ENCODE measurements at regions not wholly inside any gene's neighbourhood (a gene's known extent, or its start where the extent isn't known, plus 50 kb on each side); places are given as distances from the start of the nearest gene placed in this dataset.

- no peaks in the 10 kb centered on the region for H3K9me2 ChIP-seq (replicated peaks; ENCODE audit: insufficient read depth, low read length)
- no peak overlapping the region for H3K4me3 ChIP-seq (ENCODE audit: insufficient read depth, low read length, poor library complexity, severe bottlenecking)
- H3K27me3 ChIP-seq (ENCODE audit: low read length), result no peaks in the 10 kb centered on the region
- no peak for TF ChIP-seq CTCF (IDR thresholded peaks at IDR 0.05; ENCODE audit: insufficient read depth, low read length, poor library complexity, severe bottlenecking)
- no peak for TF ChIP-seq EZH2phosphoT487 (conservative IDR thresholded peaks at IDR 0.05; ENCODE audit: low read length)
- no peaks in the 10 kb centered on the region for H4K20me1 ChIP-seq (ENCODE audit: low read depth, low read length)
- H3K4me2 ChIP-seq (ENCODE audit: low read depth, low read length, poor library complexity, severe bottlenecking), result no peak overlapping the region
- no peaks in the 10 kb centered on the region for H3F3A ChIP-seq (ENCODE audit: insufficient read depth)
- no peak overlapping the region for H3K27ac ChIP-seq (ENCODE audit: low read depth, low read length)
- no peaks in the 10 kb centered on the region for H3K79me2 ChIP-seq (ENCODE audit: insufficient read depth, low read length)
- no peaks in the 10 kb centered on the region for H3K9me3 ChIP-seq (ENCODE audit: insufficient read depth, low read length)
- no peaks in the 10 kb centered on the region for H3K36me3 ChIP-seq (ENCODE audit: low read length)
- H3K9ac ChIP-seq (ENCODE audit: low read length), result no peak overlapping the region
- no peak overlapping the region for H2AFZ ChIP-seq (ENCODE audit: low read depth, low read length, severe bottlenecking)
These were observed 292.5 kb downstream of the SHQ1 start for GRCh38 chr3:72555714-72556113.

GRCh38 chr3:72554689-72555088, 293.6 kb downstream of the SHQ1 start:
- Histone ChIP-seq H3K36me3 (ENCODE audit: low read length) (no peaks in the 10 kb centered on the region), H3K79me2 (ENCODE audit: insufficient read depth, low read length) (no peaks in the 10 kb centered on the region), H3K9me3 (ENCODE audit: insufficient read depth, low read length) (no peaks in the 10 kb centered on the region), H3K27ac (ENCODE audit: low read depth, low read length) (no peak overlapping the region), H2AFZ (ENCODE audit: low read depth, low read length, severe bottlenecking) (no peak overlapping the region), H3K4me2 (ENCODE audit: low read depth, low read length, poor library complexity, severe bottlenecking) (no peak overlapping the region), H3K27me3 (ENCODE audit: low read length) (no peaks in the 10 kb centered on the region), H3K9me2 (replicated peaks; ENCODE audit: insufficient read depth, low read length) (no peaks in the 10 kb centered on the region), H4K20me1 (ENCODE audit: low read depth, low read length) (no peaks in the 10 kb centered on the region), H3K4me3 (ENCODE audit: insufficient read depth, low read length, poor library complexity, severe bottlenecking) (no peak overlapping the region), H3K9ac (ENCODE audit: low read length) (no peak overlapping the region), H3F3A (ENCODE audit: insufficient read depth) (no peaks in the 10 kb centered on the region)
- no peak for TF ChIP-seq CTCF (IDR thresholded peaks at IDR 0.05; ENCODE audit: insufficient read depth, low read length, poor library complexity, severe bottlenecking)
- TF ChIP-seq EZH2phosphoT487 (conservative IDR thresholded peaks at IDR 0.05; ENCODE audit: low read length), result no peak

- H3K9ac ChIP-seq (ENCODE audit: low read length), result no peak overlapping the region
- H3K9me3 ChIP-seq (ENCODE audit: insufficient read depth, low read length), result no peaks in the 10 kb centered on the region
- no peaks in the 10 kb centered on the region for H3K79me2 ChIP-seq (ENCODE audit: insufficient read depth, low read length)
- H3K27me3 ChIP-seq (ENCODE audit: low read length), result no peaks in the 10 kb centered on the region
- no peak overlapping the region for H3K4me2 ChIP-seq (ENCODE audit: low read depth, low read length, poor library complexity, severe bottlenecking)
- no peak for TF ChIP-seq EZH2phosphoT487 (conservative IDR thresholded peaks at IDR 0.05; ENCODE audit: low read length)
- no peak for TF ChIP-seq CTCF (IDR thresholded peaks at IDR 0.05; ENCODE audit: insufficient read depth, low read length, poor library complexity, severe bottlenecking)
- no peaks in the 10 kb centered on the region for H3K36me3 ChIP-seq (ENCODE audit: low read length)
- H3K9me2 ChIP-seq (replicated peaks; ENCODE audit: insufficient read depth, low read length), result no peaks in the 10 kb centered on the region
- H3K27ac ChIP-seq (ENCODE audit: low read depth, low read length), result no peak overlapping the region
- H2AFZ ChIP-seq (ENCODE audit: low read depth, low read length, severe bottlenecking), result no peak overlapping the region
- no peak overlapping the region for H3K4me3 ChIP-seq (ENCODE audit: insufficient read depth, low read length, poor library complexity, severe bottlenecking)
- H3F3A ChIP-seq (ENCODE audit: insufficient read depth), result no peaks in the 10 kb centered on the region
- no peaks in the 10 kb centered on the region for H4K20me1 ChIP-seq (ENCODE audit: low read depth, low read length)
These were observed 294.9 kb downstream of the SHQ1 start for GRCh38 chr3:72553298-72553697.

Measured in SU-DHL-6 (cell line).